Muscle of leg (tissue), 3 donors: ENCODE measurements at regions not wholly inside any gene's neighbourhood (a gene's known extent, or its start where the extent isn't known, plus 50 kb on each side); places are given as distances from the start of the nearest gene placed in this dataset.

Experiments used
- DNase-seq: peaks from one replicate; pipeline ENCODE4 v3.0.0; 2013
- H3K27ac ChIP-seq: one replicate; pipeline ENCODE4 v1.5.1; 2013; ENCODE audit warnings: mild to moderate bottlenecking, low read length, control low read depth
- H3K27me3 ChIP-seq: one replicate; pipeline ENCODE4 v1.6.1; 2013; ENCODE audit warnings: low read length; ENCODE audit not compliant: control insufficient read depth, insufficient read depth
- H3K36me3 ChIP-seq: one replicate; pipeline ENCODE4 v1.6.1; 2013; ENCODE audit warnings: low read length; ENCODE audit not compliant: control insufficient read depth, insufficient read depth
- H3K4me1 ChIP-seq: one replicate; pipeline ENCODE4 v1.6.1; 2013; ENCODE audit warnings: low read length; ENCODE audit not compliant: control insufficient read depth, insufficient read depth
- H3K4me3 ChIP-seq: one replicate; pipeline ENCODE4 v1.5.1; 2013; ENCODE audit warnings: low read length, control low read depth
- H3K9me3 ChIP-seq: replicated peaks from 2 replicates; pipeline ENCODE4 v1.6.1; 2013; ENCODE audit warnings: low read depth, low read length; ENCODE audit not compliant: control insufficient read depth
- WGBS: methylation state at CpG from one replicate; pipeline ENCODE4 v1.1.5; 2013; ENCODE audit warnings: missing lambda C conversion rate; ENCODE audit not compliant: insufficient coverage; 5-methylcytosine and 5-hydroxymethylcytosine counted together

- no peaks in the 10 kb centered on the region for H3K36me3 ChIP-seq
- H3K27ac ChIP-seq = no peak overlapping the region
- H3K4me1 ChIP-seq = peaks cover 5% of the 10 kb centered on the region
- no peak for DNase-seq
- H3K9me3 ChIP-seq = no peaks in the 10 kb centered on the region
- no peak overlapping the region for H3K4me3 ChIP-seq
- WGBS = 18% methylated on average over 7 of the region's 8 CpGs
- peaks cover 20% of the 10 kb centered on the region for H3K27me3 ChIP-seq
Measured at GRCh38 chr14:97224016-97224415, 426.8 kb downstream of the VRK1 start.

GRCh38 chr14:97230051-97230450 lies 432.9 kb downstream of the VRK1 start:
- 86% methylated on average over 4 of the region's 8 CpGs for WGBS
- DNase-seq = no peak
- H3K4me3 ChIP-seq = no peak overlapping the region
- no peak overlapping the region for H3K27ac ChIP-seq
- H3K9me3 ChIP-seq = no peaks in the 10 kb centered on the region
- H3K4me1 ChIP-seq = no peaks in the 10 kb centered on the region
- peaks cover 2% of the 10 kb centered on the region for H3K27me3 ChIP-seq
- H3K36me3 ChIP-seq = no peaks in the 10 kb centered on the region

- no peak for DNase-seq
- WGBS = 80% methylated on average over 3 of the region's 9 CpGs
- Histone ChIP-seq H3K4me3 (no peak overlapping the region), H3K27ac (no peak overlapping the region), H3K9me3 (no peaks in the 10 kb centered on the region), H3K36me3 (no peaks in the 10 kb centered on the region), H3K4me1 (no peaks in the 10 kb centered on the region), H3K27me3 (no peaks in the 10 kb centered on the region)
Measured at GRCh38 chr14:97233319-97233985, 436.3 kb downstream of the VRK1 start.

- H3K4me3 ChIP-seq = no peak overlapping the region
- no peaks in the 10 kb centered on the region for H3K9me3 ChIP-seq
- H3K36me3 ChIP-seq = no peaks in the 10 kb centered on the region
- WGBS = 95% methylated on average over 5 of the region's 7 CpGs
- no peak overlapping the region for H3K27ac ChIP-seq
- peaks cover 4% of the 10 kb centered on the region for H3K27me3 ChIP-seq
- no peaks in the 10 kb centered on the region for H3K4me1 ChIP-seq
- DNase-seq = no peak
Measured at GRCh38 chr14:97246648-97247047, 449.5 kb downstream of the VRK1 start.

GRCh38 chr14:97248973-97249372 lies 451.8 kb downstream of the VRK1 start:
- no peak overlapping the region for H3K4me3 ChIP-seq
- H3K9me3 ChIP-seq = no peaks in the 10 kb centered on the region
- no peaks in the 10 kb centered on the region for H3K4me1 ChIP-seq
- no peak for DNase-seq
- WGBS = 84% methylated on average over 5 of the region's 5 CpGs
- no peaks in the 10 kb centered on the region for H3K36me3 ChIP-seq
- no peak overlapping the region for H3K27ac ChIP-seq
- peaks cover 6% of the 10 kb centered on the region for H3K27me3 ChIP-seq

- no peaks in the 10 kb centered on the region for H3K9me3 ChIP-seq
- 73% methylated on average over 3 of the region's 5 CpGs for WGBS
- H3K27me3 ChIP-seq = peaks cover 4% of the 10 kb centered on the region
- DNase-seq = no peak
- H3K27ac ChIP-seq = no peak overlapping the region
- H3K4me3 ChIP-seq = no peak overlapping the region
- H3K4me1 ChIP-seq = no peaks in the 10 kb centered on the region
- no peaks in the 10 kb centered on the region for H3K36me3 ChIP-seq
Measured at GRCh38 chr14:97250931-97251330, 453.7 kb downstream of the VRK1 start.

GRCh38 chr14:97251491-97252155 lies 454.4 kb downstream of the VRK1 start:
- WGBS = 47% methylated on average over 7 of the region's 9 CpGs
- no peak for DNase-seq
- Histone ChIP-seq H3K9me3 (no peaks in the 10 kb centered on the region), H3K27ac (no peak overlapping the region), H3K4me3 (no peak overlapping the region), H3K4me1 (no peaks in the 10 kb centered on the region), H3K36me3 (no peaks in the 10 kb centered on the region), H3K27me3 (peaks cover 2% of the 10 kb centered on the region)

- Histone ChIP-seq H3K27me3 (peaks cover 2% of the 10 kb centered on the region), H3K4me3 (no peak overlapping the region), H3K27ac (no peak overlapping the region), H3K36me3 (no peaks in the 10 kb centered on the region), H3K9me3 (no peaks in the 10 kb centered on the region), H3K4me1 (no peaks in the 10 kb centered on the region)
- DNase-seq = no peak
- no CpG with 5 or more reads among the region's 3 CpGs for WGBS
Measured at GRCh38 chr14:97253756-97254155, 456.6 kb downstream of the VRK1 start.

- no peaks in the 10 kb centered on the region for H3K36me3 ChIP-seq
- no peak overlapping the region for H3K27ac ChIP-seq
- 100% methylated on average over 1 of the region's 4 CpGs for WGBS
- no peaks in the 10 kb centered on the region for H3K4me1 ChIP-seq
- no peaks in the 10 kb centered on the region for H3K27me3 ChIP-seq
- DNase-seq = no peak
- H3K4me3 ChIP-seq = no peak overlapping the region
- peaks cover 2% of the 10 kb centered on the region for H3K9me3 ChIP-seq
Measured at GRCh38 chr14:97262336-97262735, 465.2 kb downstream of the VRK1 start.

GRCh38 chr14:97264516-97265230 lies 467.5 kb downstream of the VRK1 start:
- Histone ChIP-seq H3K9me3 (peaks cover 2% of the 10 kb centered on the region), H3K27ac (no peak overlapping the region), H3K4me3 (no peak overlapping the region), H3K27me3 (no peaks in the 10 kb centered on the region), H3K4me1 (no peaks in the 10 kb centered on the region), H3K36me3 (no peaks in the 10 kb centered on the region)
- no peak for DNase-seq
- WGBS = 87% methylated on average over 5 of the region's 8 CpGs
